HK-2 (cell line): ENCODE measurements at regions not wholly inside any gene's neighbourhood (a gene's known extent, or its start where the extent isn't known, plus 50 kb on each side); places are given as distances from the start of the nearest gene placed in this dataset.
"Not testable (repeated sequence)": the region's sequence is repeated elsewhere in the genome, so short reads cannot be mapped to it uniquely, and the experiment has no call there.

Experiments used
- DNase-seq: peaks from one replicate; pipeline ENCODE4 v3.0.0-alpha.2; 2018; ENCODE audit not compliant: unreplicated experiment

- no peak for DNase-seq
Measured at GRCh38 chr17:5747276-5747675, 163.0 kb upstream of the NLRP1 start.

GRCh38 chr17:5747964-5748363 lies 163.7 kb upstream of the NLRP1 start:
- no peak for DNase-seq

GRCh38 chr17:5753421-5753820 lies 169.1 kb upstream of the NLRP1 start:
- DNase-seq: no peak

- DNase-seq: no peak
Measured at GRCh38 chr17:5757314-5757907, 173.1 kb upstream of the NLRP1 start.

GRCh38 chr17:5758651-5759050 lies 174.3 kb upstream of the NLRP1 start:
- peak; percentile 2 for DNase-seq

- DNase-seq: no peak
Measured at GRCh38 chr17:5759501-5759925, 175.2 kb upstream of the NLRP1 start.

- no peak for DNase-seq
Measured at GRCh38 chr17:5762191-5762590, 177.9 kb upstream of the NLRP1 start.

- no peak for DNase-seq
Measured at GRCh38 chr17:5763595-5764306, 179.4 kb upstream of the NLRP1 start.

- DNase-seq: no peak
Measured at GRCh38 chr17:5769593-5770354, 185.5 kb upstream of the NLRP1 start.

- DNase-seq: no peak
Measured at GRCh38 chr17:5770441-5771270, 186.3 kb upstream of the NLRP1 start.

- DNase-seq: not testable (repeated sequence)
Measured at GRCh38 chr17:5771271-5771577, 186.9 kb upstream of the NLRP1 start.

- DNase-seq: not testable (repeated sequence)
Measured at GRCh38 chr17:5772017-5772416, 187.7 kb upstream of the NLRP1 start.

- no peak for DNase-seq
Measured at GRCh38 chr17:5772720-5773119, 188.4 kb upstream of the NLRP1 start.

GRCh38 chr17:5773816-5774360 lies 189.6 kb upstream of the NLRP1 start:
- DNase-seq: no peak

GRCh38 chr17:5775098-5775497 lies 190.8 kb upstream of the NLRP1 start:
- no peak for DNase-seq

GRCh38 chr17:5780476-5780875 lies 196.2 kb upstream of the NLRP1 start:
- peak; percentile 82 for DNase-seq

- DNase-seq: no peak
Measured at GRCh38 chr17:5781236-5781927, 197.1 kb upstream of the NLRP1 start.

- no peak for DNase-seq
Measured at GRCh38 chr17:5783269-5783668, 199.0 kb upstream of the NLRP1 start.

GRCh38 chr17:5783851-5784250 lies 199.5 kb upstream of the NLRP1 start:
- DNase-seq: no peak

- no peak for DNase-seq
Measured at GRCh38 chr17:5784791-5785190, 200.5 kb upstream of the NLRP1 start.

GRCh38 chr17:5785338-5785737 lies 201.0 kb upstream of the NLRP1 start:
- DNase-seq: peak; percentile 85
